ENCODE measurements at regions not wholly inside any gene's neighbourhood (a gene's known extent, or its start where the extent isn't known, plus 50 kb on each side); places are given as distances from the start of the nearest gene placed in this dataset.

GRCh38 chr4:165605811-165606210 is 227.0 kb downstream of the CPE start:
- DNase-seq (ENCODE audit: low spot score in 2 of 2) = no peak
- no peaks in the 10 kb centered on the region for H3K36me3 ChIP-seq
- no peaks in the 10 kb centered on the region for H3K9me3 ChIP-seq
- H3K4me3 ChIP-seq = no peak overlapping the region
- H3K27ac ChIP-seq = no peak overlapping the region
- no peak for TF ChIP-seq CTCF (IDR thresholded peaks at IDR 0.05)
- H3K4me1 ChIP-seq = no peaks in the 10 kb centered on the region
- intact Hi-C loops (cut with DNase I) = no loop called here
- no peaks in the 10 kb centered on the region for H3K27me3 ChIP-seq

GRCh38 chr4:165606465-165607205 is 227.8 kb downstream of the CPE start:
- H3K27ac ChIP-seq = no peak overlapping the region
- no peak for TF ChIP-seq CTCF (IDR thresholded peaks at IDR 0.05)
- no peaks in the 10 kb centered on the region for H3K4me1 ChIP-seq
- DNase-seq (ENCODE audit: low spot score in 2 of 2) = no peak
- intact Hi-C loops (cut with DNase I) = no loop called here
- no peaks in the 10 kb centered on the region for H3K36me3 ChIP-seq
- no peaks in the 10 kb centered on the region for H3K27me3 ChIP-seq
- no peaks in the 10 kb centered on the region for H3K9me3 ChIP-seq
- H3K4me3 ChIP-seq = no peak overlapping the region

GRCh38 chr4:165609653-165610052 is 230.8 kb downstream of the CPE start:
- no peak for DNase-seq (ENCODE audit: low spot score in 2 of 2)
- Histone ChIP-seq H3K4me1 (no peaks in the 10 kb centered on the region), H3K27ac (no peak overlapping the region), H3K9me3 (no peaks in the 10 kb centered on the region), H3K27me3 (no peaks in the 10 kb centered on the region), H3K4me3 (no peak overlapping the region), H3K36me3 (no peaks in the 10 kb centered on the region)
- TF ChIP-seq CTCF (IDR thresholded peaks at IDR 0.05) = no peak
- intact Hi-C loops (cut with DNase I) = no loop called here

- Histone ChIP-seq H3K36me3 (no peaks in the 10 kb centered on the region), H3K9me3 (no peaks in the 10 kb centered on the region), H3K27me3 (no peaks in the 10 kb centered on the region), H3K4me1 (no peaks in the 10 kb centered on the region), H3K4me3 (no peak overlapping the region), H3K27ac (no peak overlapping the region)
- intact Hi-C loops (cut with DNase I) = no loop called here
- DNase-seq (ENCODE audit: low spot score in 2 of 2) = no peak
- TF ChIP-seq CTCF (IDR thresholded peaks at IDR 0.05) = no peak
These were observed 232.1 kb downstream of the CPE start for GRCh38 chr4:165610679-165611437.

- no peaks in the 10 kb centered on the region for H3K36me3 ChIP-seq
- H3K4me3 ChIP-seq = no peak overlapping the region
- TF ChIP-seq CTCF (IDR thresholded peaks at IDR 0.05) = no peak
- no peak for DNase-seq (ENCODE audit: low spot score in 2 of 2)
- H3K9me3 ChIP-seq = no peaks in the 10 kb centered on the region
- no peak overlapping the region for H3K27ac ChIP-seq
- no peaks in the 10 kb centered on the region for H3K4me1 ChIP-seq
- H3K27me3 ChIP-seq = no peaks in the 10 kb centered on the region
- intact Hi-C loops (cut with DNase I) = no loop called here
These were observed 234.1 kb downstream of the CPE start for GRCh38 chr4:165612936-165613335.

All from ascending aorta (tissue), 2 donors.